ENCODE measurements at regions not wholly inside any gene's neighbourhood (a gene's known extent, or its start where the extent isn't known, plus 50 kb on each side); places are given as distances from the start of the nearest gene placed in this dataset.

GRCh38 chr22:27507111-27507611 lies 294.4 kb downstream of the MN1 start:
- peak; percentile 18 for DNase-seq (ENCODE audit: low spot score)

GRCh38 chr22:27507935-27508526 lies 293.5 kb downstream of the MN1 start:
- DNase-seq (ENCODE audit: low spot score): peak; percentile 49

GRCh38 chr22:27509132-27509920 lies 292.2 kb downstream of the MN1 start:
- no peak for DNase-seq (ENCODE audit: low spot score)

- no peak for DNase-seq (ENCODE audit: low spot score)
These were observed 291.5 kb downstream of the MN1 start for GRCh38 chr22:27510024-27510423.

- DNase-seq (ENCODE audit: low spot score): peak; percentile 91
These were observed 289.2 kb downstream of the MN1 start for GRCh38 chr22:27512283-27512761.

GRCh38 chr22:27513021-27513420 lies 288.5 kb downstream of the MN1 start:
- no peak for DNase-seq (ENCODE audit: low spot score)

GRCh38 chr22:27514601-27515523 lies 286.7 kb downstream of the MN1 start:
- DNase-seq (ENCODE audit: low spot score): no peak

GRCh38 chr22:27517361-27518155 lies 284.0 kb downstream of the MN1 start:
- no peak for DNase-seq (ENCODE audit: low spot score)

GRCh38 chr22:27518531-27519340 lies 282.8 kb downstream of the MN1 start:
- DNase-seq (ENCODE audit: low spot score): no peak

- no peak for DNase-seq (ENCODE audit: low spot score)
These were observed 277.8 kb downstream of the MN1 start for GRCh38 chr22:27523711-27524110.

GRCh38 chr22:27525711-27526110 lies 275.8 kb downstream of the MN1 start:
- no peak for DNase-seq (ENCODE audit: low spot score)

- no peak for DNase-seq (ENCODE audit: low spot score)
These were observed 274.7 kb downstream of the MN1 start for GRCh38 chr22:27526901-27527300.

- DNase-seq (ENCODE audit: low spot score): peak; percentile 65
These were observed 269.6 kb downstream of the MN1 start for GRCh38 chr22:27531782-27532530.

- DNase-seq (ENCODE audit: low spot score): no peak
These were observed 268.3 kb downstream of the MN1 start for GRCh38 chr22:27533105-27533745.

GRCh38 chr22:27534720-27535125 lies 266.8 kb downstream of the MN1 start:
- DNase-seq (ENCODE audit: low spot score): peak; percentile 86

- no peak for DNase-seq (ENCODE audit: low spot score)
These were observed 266.1 kb downstream of the MN1 start for GRCh38 chr22:27535452-27535851.

- no peak for DNase-seq (ENCODE audit: low spot score)
These were observed 264.1 kb downstream of the MN1 start for GRCh38 chr22:27537501-27537900.

- DNase-seq (ENCODE audit: low spot score): no peak
These were observed 262.9 kb downstream of the MN1 start for GRCh38 chr22:27538666-27539065.

GRCh38 chr22:27540247-27540646 lies 261.3 kb downstream of the MN1 start:
- no peak for DNase-seq (ENCODE audit: low spot score)
